ENCODE measurements at regions not wholly inside any gene's neighbourhood (a gene's known extent, or its start where the extent isn't known, plus 50 kb on each side); places are given as distances from the start of the nearest gene placed in this dataset.

DNA sequence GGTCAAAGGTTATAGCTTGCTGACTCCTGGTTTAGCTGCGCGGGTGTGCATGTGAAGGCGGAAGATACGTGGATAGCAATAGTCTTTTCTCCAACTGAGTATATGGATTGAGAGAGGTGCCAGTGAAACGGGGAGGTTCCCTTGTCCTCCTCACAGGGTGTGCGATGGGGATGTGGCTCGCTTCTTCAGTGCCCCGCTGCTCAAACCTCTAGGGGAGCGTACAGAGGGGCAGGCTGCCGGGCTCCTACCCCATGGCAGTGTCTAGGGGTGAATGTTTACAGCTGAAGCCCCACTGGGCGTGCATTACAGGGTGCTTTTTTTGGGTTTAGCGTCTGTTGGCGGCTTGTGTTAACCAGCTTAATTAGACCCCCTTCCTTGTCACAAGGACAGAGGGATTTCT lies 438.5 kb downstream of the CCSER2 start:
- Histone ChIP-seq H2BK15ac (ENCODE audit: low read depth, low read length) (no peak overlapping the region), H3K4me2 (ENCODE audit: insufficient read depth, insufficient read length, low read length) (no peak overlapping the region), H3K27ac (ENCODE audit: insufficient read length, low read depth, low read length) (no peak overlapping the region), H3K14ac (ENCODE audit: insufficient read depth, low read length) (no peak overlapping the region), H3T11ph (ENCODE audit: low read length) (no peak overlapping the region), H2BK120ac (ENCODE audit: low read depth, low read length, poor library complexity, severe bottlenecking) (no peak overlapping the region), H3K4ac (ENCODE audit: low read depth, low read length) (no peak overlapping the region), H4K91ac (ENCODE audit: insufficient read length, low read depth, low read length) (no peak overlapping the region), H4K5ac (ENCODE audit: insufficient read length, low read depth, low read length) (no peak overlapping the region), H3K9ac (ENCODE audit: extremely low read depth, insufficient read length, low read length) (no peak overlapping the region), H2BK20ac (ENCODE audit: low read depth, low read length, poor library complexity, severe bottlenecking) (no peak overlapping the region), H3K4me1 (ENCODE audit: insufficient read depth, low read length) (no peaks in the 10 kb centered on the region), H2AK5ac (ENCODE audit: insufficient read length, low read length) (no peak overlapping the region), H2AFZ (ENCODE audit: low read length) (no peak overlapping the region), H3K18ac (ENCODE audit: insufficient read length, low read depth, low read length) (no peak overlapping the region), H3K79me1 (ENCODE audit: insufficient read depth, low read depth, low read length, poor library complexity, severe bottlenecking) (no peaks in the 10 kb centered on the region), H4K8ac (replicated peaks; ENCODE audit: insufficient read length, low read depth, low read length) (no peak overlapping the region), H2BK5ac (ENCODE audit: insufficient read length, low read length) (no peak overlapping the region), H3K23ac (ENCODE audit: insufficient read length, low read depth, low read length) (no peak overlapping the region), H3K56ac (ENCODE audit: insufficient read length, low read depth, low read length) (no peak overlapping the region), H2BK12ac (ENCODE audit: insufficient read length, low read depth, low read length) (no peak overlapping the region), H4K20me1 (ENCODE audit: control insufficient read depth, insufficient read depth, insufficient read length) (no peaks in the 10 kb centered on the region), H3K23me2 (ENCODE audit: insufficient read length, low read depth, low read length, poor library complexity, severe bottlenecking) (no peaks in the 10 kb centered on the region), H3K9me3 (ENCODE audit: control insufficient read depth, low read depth, low read length) (no peaks in the 10 kb centered on the region), H3K79me2 (ENCODE audit: insufficient read depth, low read length) (no peaks in the 10 kb centered on the region), H3K27me3 (ENCODE audit: insufficient read depth, low read length) (no peaks in the 10 kb centered on the region)
- WGBS (ENCODE audit: extremely low coverage, insufficient read length, low lambda C conversion rate), result no CpG with 5 or more reads among the region's 13 CpGs
- H3K36me3 Mint-ChIP-seq (ENCODE audit: insufficient read depth in 1 of 3, low read depth in 3 of 3), result no peaks in the 10 kb centered on the region; a peak in 1 of 7 replicates
- TF ChIP-seq, protein P1, sequence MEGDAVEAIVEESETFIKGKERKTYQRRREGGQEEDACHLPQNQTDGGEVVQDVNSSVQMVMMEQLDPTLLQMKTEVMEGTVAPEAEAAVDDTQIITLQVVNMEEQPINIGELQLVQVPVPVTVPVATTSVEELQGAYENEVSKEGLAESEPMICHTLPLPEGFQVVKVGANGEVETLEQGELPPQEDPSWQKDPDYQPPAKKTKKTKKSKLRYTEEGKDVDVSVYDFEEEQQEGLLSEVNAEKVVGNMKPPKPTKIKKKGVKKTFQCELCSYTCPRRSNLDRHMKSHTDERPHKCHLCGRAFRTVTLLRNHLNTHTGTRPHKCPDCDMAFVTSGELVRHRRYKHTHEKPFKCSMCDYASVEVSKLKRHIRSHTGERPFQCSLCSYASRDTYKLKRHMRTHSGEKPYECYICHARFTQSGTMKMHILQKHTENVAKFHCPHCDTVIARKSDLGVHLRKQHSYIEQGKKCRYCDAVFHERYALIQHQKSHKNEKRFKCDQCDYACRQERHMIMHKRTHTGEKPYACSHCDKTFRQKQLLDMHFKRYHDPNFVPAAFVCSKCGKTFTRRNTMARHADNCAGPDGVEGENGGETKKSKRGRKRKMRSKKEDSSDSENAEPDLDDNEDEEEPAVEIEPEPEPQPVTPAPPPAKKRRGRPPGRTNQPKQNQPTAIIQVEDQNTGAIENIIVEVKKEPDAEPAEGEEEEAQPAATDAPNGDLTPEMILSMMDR (conservative IDR thresholded peaks at IDR 0.05), result no peak
- H3K4me1 Mint-ChIP-seq, result peaks cover 5 to 7% of the 10 kb centered on the region in 2 experiments
- no peak overlapping the region for H3K4me3 Mint-ChIP-seq
- no peak overlapping the region for H3K27ac Mint-ChIP-seq
- peaks cover 3% of the 10 kb centered on the region for H3K27me3 Mint-ChIP-seq (ENCODE audit: low read depth)
- H3K9me3 Mint-ChIP-seq, result no peaks in the 10 kb centered on the region
- no peak for DNase-seq

All from H9 (cell line).